Karpas-422 (cell line): ENCODE measurements at regions not wholly inside any gene's neighbourhood (a gene's known extent, or its start where the extent isn't known, plus 50 kb on each side); places are given as distances from the start of the nearest gene placed in this dataset.
"Not testable (repeated sequence)": the region's sequence is repeated elsewhere in the genome, so short reads cannot be mapped to it uniquely, and the experiment has no call there.

ENCODE experiments used
- DNase-seq: peaks from one replicate; pipeline ENCODE4 v3.0.0-alpha.2; 2015
- H2AFZ ChIP-seq: fragments of 200-600 bp; sonication (generic); 2 replicates; pipeline ENCODE4 v1.6.1; 2014; ENCODE audit warnings: antibody characterized with exemption, low read length, mixed read lengths
- H3K27ac ChIP-seq: fragments of 200-600 bp; sonication (generic); 2 replicates; pipeline ENCODE4 v1.5.1; 2014; ENCODE audit warnings: mild to moderate bottlenecking, low read length, moderate library complexity
- H3K27me3 ChIP-seq: fragments of 200-600 bp; sonication (generic); 2 replicates; pipeline ENCODE4 v1.6.1; 2014; ENCODE audit warnings: low read length, mixed read lengths
- H3K36me3 ChIP-seq: fragments of 200-600 bp; sonication (generic); 2 replicates; pipeline ENCODE4 v1.6.1; 2014; ENCODE audit warnings: low read length, mixed read lengths; ENCODE audit not compliant: insufficient read depth
- H3K4me1 ChIP-seq: fragments of 200-600 bp; sonication (generic); 2 replicates; pipeline ENCODE4 v1.6.1; 2014; ENCODE audit warnings: mild to moderate bottlenecking, low read length, mixed read lengths
- H3K4me2 ChIP-seq: fragments of 200-600 bp; sonication (generic); 2 replicates; pipeline ENCODE4 v1.6.1; 2014; ENCODE audit warnings: low read length, low read depth, mild to moderate bottlenecking; ENCODE audit not compliant: poor library complexity, severe bottlenecking
- H3K4me3 ChIP-seq: fragments of 200-600 bp; sonication (generic); 2 replicates; pipeline ENCODE4 v1.5.1; 2014; ENCODE audit warnings: mild to moderate bottlenecking, antibody characterized with exemption, low read length, mixed read lengths
- H3K79me2 ChIP-seq: fragments of 200-600 bp; sonication (generic); 2 replicates; pipeline ENCODE4 v1.6.1; 2014; ENCODE audit warnings: mild to moderate bottlenecking, low read length, mixed read lengths
- H3K9ac ChIP-seq: fragments of 200-600 bp; sonication (generic); 2 replicates; pipeline ENCODE4 v1.6.0; 2014; ENCODE audit warnings: low read length
- H3K9me2 ChIP-seq: fragments of 200-600 bp; sonication (generic), shearing (Covaris generic); replicated peaks from 2 replicates; pipeline ENCODE4 v1.6.0; 2014; ENCODE audit warnings: mild to moderate bottlenecking, low read length, moderate library complexity; ENCODE audit not compliant: insufficient read depth
- H3K9me3 ChIP-seq: fragments of 300-700, 200-600 bp; sonication (generic); 2 replicates; pipeline ENCODE4 v1.6.1; 2014; ENCODE audit warnings: low read length, mixed read lengths
- H4K20me1 ChIP-seq: fragments of 200-600 bp; sonication (generic); 2 replicates; pipeline ENCODE4 v1.6.1; 2014; ENCODE audit warnings: mild to moderate bottlenecking, antibody characterized with exemption, low read length, low read depth; ENCODE audit not compliant: insufficient read depth

- Histone ChIP-seq H3K9me3 (no peaks in the 10 kb centered on the region), H3K9me2 (no peaks in the 10 kb centered on the region), H3K27ac (no peak overlapping the region), H3K4me2 (no peak overlapping the region), H3K27me3 (no peaks in the 10 kb centered on the region), H3K4me1 (no peaks in the 10 kb centered on the region), H3K4me3 (no peak overlapping the region), H2AFZ (no peak overlapping the region), H4K20me1 (no peaks in the 10 kb centered on the region), H3K36me3 (no peaks in the 10 kb centered on the region), H3K9ac (no peak overlapping the region), H3K79me2 (no peaks in the 10 kb centered on the region)
- DNase-seq, result no peak
These were observed 244.4 kb upstream of the FOXN3 start for GRCh38 chr14:89661392-89661791.

DNA sequence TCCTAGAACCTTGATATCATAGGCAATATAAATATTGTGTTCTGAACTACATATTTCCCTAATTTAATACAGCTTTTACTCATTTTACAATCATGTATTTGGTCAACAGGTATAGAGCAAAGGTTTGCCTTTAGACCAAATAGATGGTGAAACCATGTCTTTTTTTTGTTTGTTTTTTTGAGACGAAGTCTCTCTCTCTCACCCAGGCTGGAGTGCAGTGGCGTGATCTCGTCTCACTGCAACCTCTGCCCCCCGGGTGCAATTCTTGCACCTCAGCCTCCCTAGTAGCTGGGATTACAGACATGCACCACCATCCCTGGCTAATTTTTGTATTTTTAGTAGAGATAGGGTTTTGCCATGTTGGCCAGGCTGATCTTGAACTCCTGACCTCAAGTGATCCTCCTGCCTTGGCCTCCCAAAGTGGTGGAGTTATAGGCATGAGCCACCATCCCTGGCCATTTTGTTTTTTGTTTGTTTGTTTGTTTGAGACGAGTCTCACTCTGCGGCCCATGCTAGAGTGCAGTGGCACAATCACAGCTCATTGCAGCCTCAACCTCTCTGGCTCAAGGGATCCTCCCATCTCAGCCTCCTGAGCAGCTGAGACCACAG is 243.7 kb upstream of the FOXN3 start:
- not testable (repeated sequence) for H3K27me3 ChIP-seq, H3K4me1 ChIP-seq, H3K9me2 ChIP-seq, H3K4me2 ChIP-seq, H3K9ac ChIP-seq, DNase-seq, H3K36me3 ChIP-seq, H4K20me1 ChIP-seq, H3K9me3 ChIP-seq, H3K4me3 ChIP-seq, H3K27ac ChIP-seq, H2AFZ ChIP-seq, H3K79me2 ChIP-seq

- Histone ChIP-seq H4K20me1 (no peaks in the 10 kb centered on the region), H3K4me2 (no peak overlapping the region), H3K79me2 (no peaks in the 10 kb centered on the region), H2AFZ (no peak overlapping the region), H3K9me2 (no peaks in the 10 kb centered on the region), H3K36me3 (no peaks in the 10 kb centered on the region), H3K4me3 (no peak overlapping the region), H3K4me1 (no peaks in the 10 kb centered on the region), H3K27me3 (no peaks in the 10 kb centered on the region), H3K27ac (no peak overlapping the region), H3K9me3 (no peaks in the 10 kb centered on the region), H3K9ac (no peak overlapping the region)
- no peak for DNase-seq
These were observed 243.1 kb upstream of the FOXN3 start for GRCh38 chr14:89660166-89660565.

DNA sequence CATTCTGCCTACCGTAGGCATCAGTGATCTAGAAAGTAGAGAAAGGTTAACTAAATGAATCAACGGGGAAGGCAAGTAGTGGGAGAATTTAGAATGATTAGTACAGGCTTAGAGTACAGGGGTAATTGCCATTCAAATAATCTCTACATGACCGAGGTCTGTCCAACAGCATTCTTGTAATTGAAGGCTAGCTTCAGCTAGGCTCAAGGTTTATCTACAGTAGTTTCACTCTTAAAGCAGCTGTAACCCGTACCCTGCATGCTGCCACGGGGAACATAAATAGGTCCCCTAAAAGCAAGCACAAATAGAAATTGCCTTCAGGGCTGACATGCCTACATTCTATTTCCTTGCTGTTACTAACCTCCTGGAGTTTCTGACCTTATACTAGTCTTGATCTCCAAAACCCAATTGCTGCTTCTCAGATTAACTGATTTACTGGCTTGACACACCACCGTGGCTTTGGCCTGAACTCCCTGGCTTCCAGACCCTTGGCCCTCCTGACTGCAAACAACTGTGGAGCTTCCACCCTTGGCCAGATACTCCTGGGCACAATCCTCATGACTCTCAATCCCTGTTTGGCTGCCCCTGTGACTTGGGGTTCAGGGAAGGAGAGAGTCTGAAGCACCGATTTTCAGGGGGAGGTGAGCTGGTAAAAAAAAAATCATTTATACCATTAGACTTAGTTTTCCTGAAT is 242.1 kb upstream of the FOXN3 start:
- Histone ChIP-seq H3K4me2 (no peak overlapping the region), H3K27ac (no peak overlapping the region), H4K20me1 (no peaks in the 10 kb centered on the region), H3K36me3 (no peaks in the 10 kb centered on the region), H3K9ac (no peak overlapping the region), H3K9me2 (no peaks in the 10 kb centered on the region), H3K79me2 (no peaks in the 10 kb centered on the region), H2AFZ (no peak overlapping the region), H3K9me3 (no peaks in the 10 kb centered on the region), H3K4me1 (no peaks in the 10 kb centered on the region), H3K27me3 (no peaks in the 10 kb centered on the region), H3K4me3 (no peak overlapping the region)
- no peak for DNase-seq

GRCh38 chr14:89657014-89657413 is 240.0 kb upstream of the FOXN3 start:
- peaks cover 3% of the 10 kb centered on the region; the same call in 1 of the 2 replicates for H3K4me1 ChIP-seq
- H3K4me3 ChIP-seq, result no peak overlapping the region
- no peaks in the 10 kb centered on the region for H3K9me3 ChIP-seq
- no peak overlapping the region for H3K9ac ChIP-seq
- DNase-seq, result no peak
- H3K27me3 ChIP-seq, result no peaks in the 10 kb centered on the region
- H3K27ac ChIP-seq, result no peak overlapping the region
- H3K79me2 ChIP-seq, result no peaks in the 10 kb centered on the region
- no peak overlapping the region for H2AFZ ChIP-seq
- H3K4me2 ChIP-seq, result no peak overlapping the region
- H4K20me1 ChIP-seq, result no peaks in the 10 kb centered on the region
- H3K9me2 ChIP-seq, result no peaks in the 10 kb centered on the region
- no peaks in the 10 kb centered on the region for H3K36me3 ChIP-seq

DNA sequence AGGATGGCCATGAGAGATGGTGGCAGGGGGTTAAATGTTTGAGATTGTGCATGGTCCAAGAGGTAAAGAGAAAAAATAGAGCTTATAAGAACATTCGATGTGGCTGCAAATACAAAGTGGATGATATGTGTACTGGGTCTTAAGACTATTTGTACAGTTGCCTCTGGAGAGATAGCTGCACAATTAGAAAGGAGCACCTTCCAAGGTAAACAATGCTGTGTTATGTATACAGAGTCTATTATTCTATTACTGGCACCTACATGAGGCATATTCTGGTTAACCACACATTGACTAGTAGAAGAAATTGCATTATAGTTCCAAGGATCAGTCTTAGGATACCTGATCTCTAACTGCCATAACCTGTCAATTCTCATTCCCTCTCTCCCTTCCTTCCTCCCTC is 238.0 kb upstream of the FOXN3 start:
- Histone ChIP-seq H3K4me2 (no peak overlapping the region), H3K9ac (no peak overlapping the region), H3K4me1 (peaks cover 3% of the 10 kb centered on the region; the same call in 1 of the 2 replicates), H2AFZ (no peak overlapping the region), H3K27me3 (no peaks in the 10 kb centered on the region), H3K9me3 (no peaks in the 10 kb centered on the region), H3K79me2 (no peaks in the 10 kb centered on the region), H3K36me3 (no peaks in the 10 kb centered on the region), H4K20me1 (no peaks in the 10 kb centered on the region), H3K4me3 (no peak overlapping the region), H3K9me2 (no peaks in the 10 kb centered on the region), H3K27ac (no peak overlapping the region)
- DNase-seq, result no peak

DNA sequence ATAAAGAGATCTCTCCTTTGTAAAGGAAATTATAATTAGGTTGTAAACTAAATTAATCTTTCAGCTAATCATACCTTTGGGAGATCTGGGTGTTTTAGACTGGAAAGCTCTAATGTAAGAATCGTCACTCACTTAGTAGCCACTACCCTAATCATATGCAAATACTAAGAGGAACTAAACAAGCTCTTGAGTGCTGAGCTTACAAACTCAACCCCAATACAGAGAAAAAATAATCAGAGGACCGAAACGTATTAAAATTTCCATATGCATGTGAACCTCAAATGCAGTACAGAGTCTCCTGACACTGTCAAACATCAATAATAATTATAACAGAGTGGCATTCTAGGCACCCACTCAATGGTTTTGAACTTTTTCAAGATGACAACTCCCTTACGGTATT is 235.3 kb upstream of the FOXN3 start:
- Histone ChIP-seq H3K4me3 (no peak overlapping the region), H2AFZ (no peak overlapping the region), H3K79me2 (no peaks in the 10 kb centered on the region), H3K9ac (no peak overlapping the region), H3K4me1 (peaks cover 3% of the 10 kb centered on the region; the same call in 1 of the 2 replicates), H4K20me1 (no peaks in the 10 kb centered on the region), H3K9me2 (no peaks in the 10 kb centered on the region), H3K4me2 (no peak overlapping the region), H3K9me3 (no peaks in the 10 kb centered on the region), H3K27ac (no peak overlapping the region), H3K27me3 (no peaks in the 10 kb centered on the region), H3K36me3 (no peaks in the 10 kb centered on the region)
- DNase-seq, result no peak

DNA sequence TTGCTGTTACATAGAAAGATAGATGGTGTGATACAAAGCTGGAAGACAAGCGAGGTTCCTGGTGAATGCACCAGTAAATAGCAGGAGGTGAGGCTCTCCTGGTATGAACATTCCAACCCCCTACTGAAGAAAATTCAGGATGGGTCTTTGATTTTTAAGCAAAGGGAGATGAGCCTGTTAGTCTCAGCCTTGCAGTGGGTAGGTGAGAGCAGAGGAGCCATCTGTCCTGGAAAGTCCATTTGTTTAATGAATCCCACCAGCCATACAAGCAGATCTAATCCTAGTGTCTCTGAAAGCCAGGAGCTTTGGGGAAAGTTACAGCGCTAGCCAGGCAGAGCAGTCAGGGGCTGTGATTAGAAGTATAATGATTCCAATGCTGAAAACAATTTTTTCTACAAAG is 234.8 kb upstream of the FOXN3 start:
- Histone ChIP-seq H3K27me3 (no peaks in the 10 kb centered on the region), H3K27ac (no peak overlapping the region), H3K9ac (no peak overlapping the region), H2AFZ (no peak overlapping the region), H3K4me3 (no peak overlapping the region), H3K79me2 (no peaks in the 10 kb centered on the region), H3K9me3 (no peaks in the 10 kb centered on the region), H3K4me1 (peaks cover 3% of the 10 kb centered on the region; the same call in 1 of the 2 replicates), H4K20me1 (no peaks in the 10 kb centered on the region), H3K4me2 (no peak overlapping the region), H3K36me3 (no peaks in the 10 kb centered on the region), H3K9me2 (no peaks in the 10 kb centered on the region)
- DNase-seq, result no peak
